GM12878 (cell line): ENCODE measurements at regions not wholly inside any gene's neighbourhood (a gene's known extent, or its start where the extent isn't known, plus 50 kb on each side); places are given as distances from the start of the nearest gene placed in this dataset.

ENCODE experiments used
- BACH1 ChIP-seq: fragments of 450-650 bp; IDR thresholded peaks from 2 replicates; pipeline ENCODE4 v1.6.1; 2017; ENCODE audit warnings: mild to moderate bottlenecking, borderline replicate concordance
- BHLHE40 ChIP-seq, 2 experiments: fragments of 450-650 bp in 1 of 2; IDR thresholded peaks; 2 replicates each; pipeline ENCODE4 v1.6.1; 2011 to 2017; ENCODE audit warnings: low read depth in 2 of 2, borderline replicate concordance in 1 of 2, improper control_type of control experiment in 1 of 2, low read length in 1 of 2, mild to moderate bottlenecking in 1 of 2
- CHD2 ChIP-seq: IDR thresholded peaks from 2 replicates; pipeline ENCODE4 v1.6.1; 2011; ENCODE audit warnings: low read depth, low read length, improper control_type of control experiment, borderline replicate concordance
- JUND ChIP-seq: IDR thresholded peaks from 2 replicates; pipeline ENCODE4 v1.6.1; 2012; ENCODE audit warnings: low read depth, mild to moderate bottlenecking, low read length, improper control_type of control experiment, moderate library complexity
- POLR2A ChIP-seq: IDR thresholded peaks from 2 replicates; pipeline ENCODE4 v1.6.1; 2011; ENCODE audit warnings: low read depth, mild to moderate bottlenecking, low read length
- POLR2AphosphoS5 ChIP-seq: IDR thresholded peaks from 2 replicates; pipeline ENCODE4 v1.6.1; 2011; ENCODE audit warnings: mild to moderate bottlenecking, low read length, inconsistent platforms
- RFX5 ChIP-seq: IDR thresholded peaks from 2 replicates; pipeline ENCODE4 v1.6.1; 2011; ENCODE audit warnings: low read depth, low read length, improper control_type of control experiment
- ZNF384 ChIP-seq: IDR thresholded peaks from 2 replicates; pipeline ENCODE4 v1.6.1; 2012; ENCODE audit warnings: low read depth, mild to moderate bottlenecking, low read length, improper control_type of control experiment, borderline replicate concordance
- TF ChIP-seq, protein P1 (sequence below), 3 experiments: IDR thresholded peaks in 2 of 3; conservative IDR thresholded peaks in 1 of 3; 2 replicates each; pipeline ENCODE4 v1.5.1; 2011; ENCODE audit warnings: low read depth in 3 of 3, low read length in 3 of 3, mild to moderate bottlenecking in 3 of 3, control low read depth in 2 of 3, moderate library complexity in 2 of 3, inconsistent platforms in 1 of 3, mixed read lengths in 1 of 3; ENCODE audit not compliant: control insufficient read depth in 2 of 3, insufficient read depth in 1 of 3; ENCODE audit errors: extremely low read depth in 1 of 3

GRCh38 chr19:29342721-29343120 is 129.8 kb upstream of the UQCRFS1 start:
- TF ChIP-seq POLR2AphosphoS5 (no peak), POLR2A (no peak), ZNF384 (no peak), JUND (no peak), BACH1 (no peak), RFX5 (no peak), CHD2 (no peak), BHLHE40 (IDR thresholded peaks at IDR 0.05; ENCODE audit: borderline replicate concordance in 1 of 2, low read depth in 2 of 2, low read length in 1 of 2) (no peak)
- TF ChIP-seq, protein P1, sequence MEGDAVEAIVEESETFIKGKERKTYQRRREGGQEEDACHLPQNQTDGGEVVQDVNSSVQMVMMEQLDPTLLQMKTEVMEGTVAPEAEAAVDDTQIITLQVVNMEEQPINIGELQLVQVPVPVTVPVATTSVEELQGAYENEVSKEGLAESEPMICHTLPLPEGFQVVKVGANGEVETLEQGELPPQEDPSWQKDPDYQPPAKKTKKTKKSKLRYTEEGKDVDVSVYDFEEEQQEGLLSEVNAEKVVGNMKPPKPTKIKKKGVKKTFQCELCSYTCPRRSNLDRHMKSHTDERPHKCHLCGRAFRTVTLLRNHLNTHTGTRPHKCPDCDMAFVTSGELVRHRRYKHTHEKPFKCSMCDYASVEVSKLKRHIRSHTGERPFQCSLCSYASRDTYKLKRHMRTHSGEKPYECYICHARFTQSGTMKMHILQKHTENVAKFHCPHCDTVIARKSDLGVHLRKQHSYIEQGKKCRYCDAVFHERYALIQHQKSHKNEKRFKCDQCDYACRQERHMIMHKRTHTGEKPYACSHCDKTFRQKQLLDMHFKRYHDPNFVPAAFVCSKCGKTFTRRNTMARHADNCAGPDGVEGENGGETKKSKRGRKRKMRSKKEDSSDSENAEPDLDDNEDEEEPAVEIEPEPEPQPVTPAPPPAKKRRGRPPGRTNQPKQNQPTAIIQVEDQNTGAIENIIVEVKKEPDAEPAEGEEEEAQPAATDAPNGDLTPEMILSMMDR (IDR thresholded peaks at IDR 0.05 in 2 of 3, conservative IDR thresholded peaks at IDR 0.05 in 1 of 3; ENCODE audit: control insufficient read depth in 2 of 3, extremely low read depth in 1 of 3, insufficient read depth in 1 of 3, low read depth in 3 of 3, low read length in 3 of 3), result no peak
